SK-N-SH (cell line): ENCODE measurements at regions not wholly inside any gene's neighbourhood (a gene's known extent, or its start where the extent isn't known, plus 50 kb on each side); places are given as distances from the start of the nearest gene placed in this dataset.

Experiments
- CTCF ChIA-PET: fragments of 300-600, 350-600 bp; formaldehyde crosslinking; extraction: SDS; loops from one replicate; lab custom pipeline; 2021; lab: Yijun Ruan, JAX
- POLR2A ChIA-PET: fragments of 350-600 bp; sonication (Branson Sonifier 250); formaldehyde crosslinking; extraction: SDS; loops from one replicate; lab custom pipeline; 2020; ENCODE audit warnings: antibody characterized with exemption, inconsistent platforms; lab: Yijun Ruan, JAX
- DNase-seq: peaks from one replicate; pipeline ENCODE4 v3.0.0; 2012
- H2AFZ ChIP-seq: fragments of 200-600 bp; sonication (generic); 2 replicates; pipeline ENCODE4 v1.8.1; 2016; ENCODE audit warnings: antibody characterized with exemption, mild to moderate bottlenecking, low read depth
- H3F3A ChIP-seq: fragments of 200-600 bp; sonication (generic); replicated peaks from 2 replicates; pipeline ENCODE3; 2016; ENCODE audit warnings: antibody characterized with exemption, mild to moderate bottlenecking; ENCODE audit not compliant: insufficient read depth
- H3K27ac ChIP-seq, 2 experiments: fragments of 200-500 bp in 1 of 2; fragments of 200-600 bp in 1 of 2; sonication (Bioruptor generic) in 1 of 2; sonication (generic), shearing (Covaris generic) in 1 of 2; 2 replicates each; pipeline versions ENCODE4 v1.5.1 to v1.6.1; 2014 to 2016; ENCODE audit warnings: low read depth in 2 of 2, inconsistent platforms in 1 of 2, low read length in 1 of 2, mild to moderate bottlenecking in 1 of 2, mixed read lengths in 1 of 2
- H3K27me3 ChIP-seq: fragments of 200-600 bp; sonication (generic), shearing (Covaris generic); 2 replicates; pipeline ENCODE4 v1.6.1; 2016; ENCODE audit warnings: mixed run types; ENCODE audit not compliant: insufficient read depth
- H3K36me3 ChIP-seq, 2 experiments: fragments of 200-500 bp in 1 of 2; fragments of 200-600 bp in 1 of 2; sonication (Bioruptor generic) in 1 of 2; sonication (generic) in 1 of 2; replicated peaks in 1 of 2; 2 replicates each; pipeline versions ENCODE3 to v1.5.1; 2014 to 2016; ENCODE audit warnings: low read length in 1 of 2, mild to moderate bottlenecking in 1 of 2; ENCODE audit not compliant: insufficient read depth in 2 of 2, control insufficient read depth in 1 of 2
- H3K4me1 ChIP-seq, 2 experiments: fragments of 200-500 bp in 1 of 2; fragments of 200-600 bp in 1 of 2; sonication (Bioruptor generic) in 1 of 2; sonication (generic), shearing (Covaris generic) in 1 of 2; 2 replicates each; pipeline versions ENCODE4 v1.5.1 to v1.6.1; 2014 to 2016; ENCODE audit warnings: low read depth in 1 of 2, low read length in 1 of 2, mixed run types in 1 of 2; ENCODE audit not compliant: insufficient read depth in 2 of 2, control insufficient read depth in 1 of 2
- H3K4me2 ChIP-seq: fragments of 200-600 bp; sonication (generic), shearing (Covaris generic); 2 replicates; pipeline ENCODE4 v1.6.1; 2017; ENCODE audit warnings: mixed run types
- H3K4me3 ChIP-seq, 2 experiments: fragments of 200-500 bp in 1 of 2; fragments of 200-600 bp in 1 of 2; sonication (Bioruptor generic) in 1 of 2; sonication (generic), shearing (Covaris generic) in 1 of 2; 2 replicates each; pipeline versions ENCODE4 v1.5.1 to v1.8.1; 2014 to 2016; ENCODE audit warnings: low read depth in 2 of 2, inconsistent platforms in 1 of 2, low read length in 1 of 2, mild to moderate bottlenecking in 1 of 2, mixed read lengths in 1 of 2, moderate library complexity in 1 of 2
- H3K79me2 ChIP-seq: fragments of 200-600 bp; sonication (generic); 2 replicates; pipeline ENCODE4 v1.8.1; 2017; ENCODE audit warnings: mild to moderate bottlenecking; ENCODE audit not compliant: insufficient read depth
- H3K9ac ChIP-seq: fragments of 200-600 bp; sonication (generic); 2 replicates; pipeline ENCODE4 v1.6.1; 2017; ENCODE audit warnings: mixed run types
- H3K9me2 ChIP-seq: fragments of 200-600 bp; sonication (generic); 2 replicates; pipeline ENCODE4 v1.6.1; 2017; ENCODE audit warnings: mixed run types
- H3K9me3 ChIP-seq: fragments of 200-600 bp; sonication (generic); 2 replicates; pipeline ENCODE4 v1.6.1; 2017; ENCODE audit warnings: mixed run types, mild to moderate bottlenecking, moderate library complexity
- H4K20me1 ChIP-seq: fragments of 200-600 bp; sonication (generic); 2 replicates; pipeline ENCODE4 v1.6.1; 2017; ENCODE audit warnings: mild to moderate bottlenecking, mixed run types; ENCODE audit not compliant: insufficient read depth
- CHD2 ChIP-seq: fragments of 150-350 bp; IDR thresholded peaks from 2 replicates; pipeline ENCODE4 v1.6.1; 2018; ENCODE audit warnings: low read length; ENCODE audit not compliant: partially characterized antibody
- CTCF ChIP-seq: fragments of 200-600 bp; sonication (generic); IDR thresholded peaks from 2 replicates; pipeline ENCODE4 v1.6.1; 2017; ENCODE audit warnings: antibody characterized with exemption, mild to moderate bottlenecking, moderate library complexity
- ELF1 ChIP-seq: IDR thresholded peaks from 2 replicates; pipeline ENCODE4 v1.4.0; 2012
- EZH2phosphoT487 ChIP-seq: fragments of 200-600 bp; sonication (generic); IDR thresholded peaks from 2 replicates; pipeline ENCODE4 v1.6.1; 2017; ENCODE audit warnings: low read depth, mixed run types, mild to moderate bottlenecking, antibody characterized with exemption, moderate library complexity, borderline replicate concordance
- GABPA ChIP-seq: IDR thresholded peaks from 2 replicates; pipeline ENCODE4 v1.4.0; 2012; ENCODE audit warnings: low read depth, mild to moderate bottlenecking
- GATA2 ChIP-seq: sonication (generic); formaldehyde crosslinking; IDR thresholded peaks from 2 replicates; pipeline ENCODE4 v1.5.0; 2020; ENCODE audit warnings: mild to moderate bottlenecking, missing genetic modification reagents
- IRF3 ChIP-seq: fragments of 150-350 bp; IDR thresholded peaks from 2 replicates; pipeline ENCODE4 v1.6.1; 2016; ENCODE audit warnings: mild to moderate bottlenecking, low read depth, low read length
- JUND ChIP-seq: IDR thresholded peaks from 2 replicates; pipeline ENCODE4 v1.4.0; 2012
- MAX ChIP-seq: IDR thresholded peaks from 2 replicates; pipeline ENCODE4 v1.4.0; 2012; ENCODE audit warnings: low read depth
- NFIC ChIP-seq: IDR thresholded peaks from 2 replicates; pipeline ENCODE4 v1.4.0; 2012; ENCODE audit warnings: borderline replicate concordance
- PBX3 ChIP-seq: IDR thresholded peaks from 2 replicates; pipeline ENCODE4; 2012
- RAD21 ChIP-seq: IDR thresholded peaks from 2 replicates; pipeline ENCODE4 v1.6.1; 2012; ENCODE audit warnings: mild to moderate bottlenecking, low read length
- SIN3A ChIP-seq: IDR thresholded peaks from 2 replicates; pipeline ENCODE4 v1.6.1; 2012; ENCODE audit warnings: low read depth, mild to moderate bottlenecking, low read length, moderate library complexity, borderline replicate concordance
- SMC3 ChIP-seq: IDR thresholded peaks from 2 replicates; pipeline ENCODE4 v1.6.1; 2012; ENCODE audit warnings: low read depth, low read length, improper control_type of control experiment
- TCF12 ChIP-seq: IDR thresholded peaks from 2 replicates; pipeline ENCODE4 v1.4.0; 2012
- USF1 ChIP-seq: IDR thresholded peaks from 2 replicates; pipeline ENCODE4 v1.4.0; 2012; ENCODE audit warnings: low read depth, borderline replicate concordance
- USF2 ChIP-seq: fragments of 150-350 bp; IDR thresholded peaks from 2 replicates; pipeline ENCODE4 v1.6.1; 2017; ENCODE audit warnings: antibody characterized with exemption, low read length, low read depth, borderline replicate concordance
- YY1 ChIP-seq: IDR thresholded peaks from 2 replicates; pipeline ENCODE4 v1.4.0; 2012; ENCODE audit warnings: low read depth, mild to moderate bottlenecking
- WGBS: methylation state at CpG from one replicate; pipeline ENCODE4 v1.1.6; 2017; ENCODE audit warnings: low lambda C conversion rate; 5-methylcytosine and 5-hydroxymethylcytosine counted together

- H3K4me2 ChIP-seq, result no peak overlapping the region
These were observed 204.1 kb downstream of the DEPDC1B start for GRCh38 chr5:60495644-60496520.

GRCh38 chr5:60494635-60495034 is 205.3 kb downstream of the DEPDC1B start:
- no peak for DNase-seq
- Histone ChIP-seq H3K9me2 (no peaks in the 10 kb centered on the region), H2AFZ (no peak overlapping the region), H3K9ac (no peak overlapping the region), H3K27ac (no peak overlapping the region), H3F3A (no peaks in the 10 kb centered on the region), H3K4me1 (no peaks in the 10 kb centered on the region; a peak in 1 of 4 replicates), H3K36me3 (no peaks in the 10 kb centered on the region), H3K4me3 (no peak overlapping the region), H3K9me3 (no peaks in the 10 kb centered on the region), H4K20me1 (no peaks in the 10 kb centered on the region), H3K4me2 (no peak overlapping the region), H3K79me2 (no peaks in the 10 kb centered on the region), H3K27me3 (no peaks in the 10 kb centered on the region)
- ChIA-PET CTCF (no interaction called here), POLR2A (no interaction called here)
- no peak for TF ChIP-seq SMC3
- no peak for TF ChIP-seq USF2
- no peak for TF ChIP-seq JUND
- TF ChIP-seq RAD21, result no peak
- no peak for TF ChIP-seq ELF1
- no peak for TF ChIP-seq CHD2
- no peak for TF ChIP-seq USF1
- TF ChIP-seq GATA2 (CRISPR knock-in tag), result no peak
- TF ChIP-seq GABPA, result no peak
- no peak for TF ChIP-seq NFIC
- no peak for TF ChIP-seq TCF12
- no peak for TF ChIP-seq IRF3
- no peak for TF ChIP-seq YY1
- no peak for TF ChIP-seq CTCF
- TF ChIP-seq SIN3A, result no peak
- TF ChIP-seq EZH2phosphoT487, result no peak
- no peak for TF ChIP-seq PBX3

More at GRCh38 chr5:60495644-60496520, 204.1 kb downstream of the DEPDC1B start:
- ChIA-PET POLR2A (no interaction called here), CTCF (interaction anchor here (0.5 to 1.0 kb wide), 2 partner anchors 26 to 162 kb away, joined by 3 read pairs; no protein-coding TSS in a partner anchor)
- Histone ChIP-seq H3K9me2 (no peaks in the 10 kb centered on the region), H3K4me1 (no peaks in the 10 kb centered on the region), H3K4me3 (no peak overlapping the region), H3K36me3 (no peaks in the 10 kb centered on the region), H2AFZ (no peak overlapping the region), H4K20me1 (no peaks in the 10 kb centered on the region), H3K9me3 (no peaks in the 10 kb centered on the region), H3F3A (no peaks in the 10 kb centered on the region), H3K27me3 (no peaks in the 10 kb centered on the region), H3K27ac (no peak overlapping the region), H3K9ac (no peak overlapping the region), H3K79me2 (no peaks in the 10 kb centered on the region)
- no peak for TF ChIP-seq USF2
- no peak for TF ChIP-seq NFIC
- TF ChIP-seq SMC3, result no peak
- no peak for TF ChIP-seq MAX
- WGBS, result 77% methylated on average over 7 of the region's 7 CpGs
- no peak for DNase-seq
